Stimulated activated naive CD8-positive, alpha-beta T cell treated with anti-CD3 and anti-CD28 coated beads, Interleukin-15, Interleukin-2, amounts not matched to agents 100 U/mL and 50 U/mL, for 24 hours (primary cell): ENCODE measurements at regions not wholly inside any gene's neighbourhood (a gene's known extent, or its start where the extent isn't known, plus 50 kb on each side); places are given as distances from the start of the nearest gene placed in this dataset.
"Not testable (repeated sequence)": the region's sequence is repeated elsewhere in the genome, so short reads cannot be mapped to it uniquely, and the experiment has no call there.

ENCODE experiments used
- ATAC-seq: fragments of 150-1000 bp; cut with Tn5 transposase; one replicate; pipeline ENCODE4 v1.10.0; 2021
- DNase-seq: peaks from one replicate; pipeline ENCODE4 v3.0.0; 2021

DNA sequence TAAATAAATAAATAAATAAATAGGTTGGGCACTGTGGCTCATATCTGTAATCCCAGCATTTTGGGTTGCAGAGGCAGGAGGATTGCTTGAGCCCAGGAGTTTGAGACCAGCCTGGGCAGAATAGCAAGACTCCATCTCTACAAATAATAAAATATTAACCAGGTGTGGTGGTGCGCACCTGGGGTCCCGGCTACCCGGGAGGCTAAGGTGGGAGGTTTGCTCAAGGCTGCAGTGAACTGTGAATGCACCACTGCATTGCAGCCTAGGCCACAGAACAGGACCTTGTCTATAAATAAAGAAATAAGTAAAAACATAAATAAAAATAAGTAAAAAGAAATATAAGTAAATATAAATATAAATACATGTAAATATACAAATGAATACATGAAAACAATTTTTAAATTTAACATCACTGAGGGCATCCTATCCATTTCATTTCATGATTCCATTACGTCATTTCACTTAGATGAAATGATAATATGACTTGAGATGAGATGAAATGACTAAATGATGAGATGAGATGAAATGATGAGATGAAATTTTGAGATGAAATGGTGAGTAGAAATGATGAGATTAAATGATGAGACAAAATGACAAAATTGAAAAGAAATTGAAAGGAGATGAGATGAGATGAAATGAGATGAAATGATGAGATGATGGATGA, 233.4 kb downstream of the GOLGA6L6 start:
- ATAC-seq, DNase-seq: not testable (repeated sequence)

DNA sequence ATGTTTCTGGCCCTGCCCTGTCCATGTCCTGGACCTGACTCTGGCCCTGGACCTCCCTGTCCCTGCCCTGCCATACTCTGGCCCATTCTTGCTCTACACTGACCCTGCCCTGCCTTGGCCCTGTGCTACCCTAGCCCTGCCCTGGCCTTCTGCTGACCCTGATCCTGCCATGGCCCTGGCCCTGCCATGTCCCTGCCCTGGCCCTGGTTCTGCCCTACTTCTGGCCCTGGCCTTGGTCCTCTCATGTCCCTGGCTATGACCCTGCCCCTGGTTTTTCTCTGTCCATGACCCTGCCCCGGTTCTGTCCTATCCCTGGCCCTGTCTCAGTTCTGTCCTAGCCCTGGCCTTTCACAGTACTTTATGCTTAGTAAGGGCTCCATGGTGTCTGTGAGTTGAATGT, 234.5 kb downstream of the GOLGA6L6 start:
- not testable (repeated sequence) for DNase-seq, ATAC-seq

DNA sequence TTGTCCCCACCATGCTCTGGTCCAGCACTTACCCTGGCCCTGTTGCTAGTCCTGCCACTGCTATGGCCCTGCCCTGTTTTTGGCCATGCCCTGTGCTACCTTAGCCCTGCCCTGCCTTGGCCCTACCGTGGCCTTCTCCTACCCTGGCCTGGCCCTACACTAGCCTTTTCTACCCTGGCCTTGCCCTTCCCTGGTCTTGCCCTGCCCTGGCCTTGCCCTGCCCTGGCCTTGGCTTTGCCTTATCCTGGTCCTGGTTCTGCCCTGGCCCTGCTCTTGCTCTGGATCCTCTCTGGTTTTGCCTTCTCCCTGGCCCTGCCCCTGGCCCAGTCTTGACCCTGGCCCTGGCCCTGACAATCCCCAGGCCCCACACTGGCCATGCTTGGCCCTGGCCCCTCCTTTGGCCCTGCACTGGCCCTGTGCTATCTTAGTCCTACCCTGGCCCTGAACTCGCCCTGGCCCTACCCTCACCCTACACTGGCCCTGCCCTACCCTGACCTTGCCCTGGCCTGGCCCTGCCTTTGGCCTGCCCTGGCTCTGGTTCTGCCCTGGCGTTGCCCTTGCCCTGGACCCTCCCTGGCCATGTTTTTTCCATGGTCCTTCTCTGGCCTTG, 235.0 kb downstream of the GOLGA6L6 start:
- ATAC-seq, DNase-seq: not testable (repeated sequence)

DNA sequence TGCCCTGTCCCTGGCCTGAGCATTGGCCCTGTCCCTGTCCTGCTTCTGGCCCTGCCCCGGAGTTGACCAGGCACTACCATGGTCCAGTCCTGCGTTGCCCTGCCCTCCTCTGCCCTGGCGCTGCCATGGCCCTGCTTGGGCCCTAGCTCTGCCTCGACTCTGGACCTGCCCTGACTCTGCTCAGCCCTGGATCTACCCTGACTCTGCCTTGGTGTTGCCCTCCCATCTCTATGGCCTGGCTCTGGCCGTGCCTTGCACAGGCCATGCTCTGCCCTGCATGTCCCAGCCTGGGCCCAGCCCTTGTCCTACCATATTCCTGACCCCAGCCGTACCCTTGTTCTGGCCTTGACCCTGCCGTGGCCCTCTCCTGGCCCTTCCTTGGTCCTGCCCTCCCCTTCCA, 235.7 kb downstream of the GOLGA6L6 start:
- ATAC-seq, DNase-seq: not testable (repeated sequence)

DNA sequence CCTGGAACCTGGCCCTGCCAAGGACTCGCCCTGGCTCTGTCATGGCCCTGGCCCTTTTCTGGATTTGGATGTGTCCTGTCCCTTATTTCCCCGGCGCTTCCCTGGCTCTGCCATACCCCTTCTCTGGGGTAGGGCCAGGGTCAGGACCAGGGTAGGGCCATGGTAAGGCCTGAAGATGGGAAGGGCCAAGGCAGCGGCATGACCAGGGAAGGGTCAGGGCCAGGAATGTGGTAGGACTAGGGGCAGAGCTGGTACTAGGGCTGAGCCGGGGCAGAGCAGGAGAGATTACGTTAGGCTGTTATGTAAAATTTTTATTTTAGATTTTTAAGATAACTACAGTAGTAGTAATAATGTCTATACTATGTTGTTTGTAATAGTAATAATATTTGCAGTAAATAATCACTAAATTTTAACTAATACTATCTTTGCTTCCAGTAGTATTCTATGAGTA, 236.6 kb downstream of the GOLGA6L6 start:
- ATAC-seq, DNase-seq: not testable (repeated sequence)

- not testable (repeated sequence) for DNase-seq, ATAC-seq
Measured at GRCh38 chr15:20304282-20305014, 237.2 kb downstream of the GOLGA6L6 start.

GRCh38 chr15:20303248-20304171, 238.1 kb downstream of the GOLGA6L6 start:
- DNase-seq, ATAC-seq: not testable (repeated sequence)

DNA sequence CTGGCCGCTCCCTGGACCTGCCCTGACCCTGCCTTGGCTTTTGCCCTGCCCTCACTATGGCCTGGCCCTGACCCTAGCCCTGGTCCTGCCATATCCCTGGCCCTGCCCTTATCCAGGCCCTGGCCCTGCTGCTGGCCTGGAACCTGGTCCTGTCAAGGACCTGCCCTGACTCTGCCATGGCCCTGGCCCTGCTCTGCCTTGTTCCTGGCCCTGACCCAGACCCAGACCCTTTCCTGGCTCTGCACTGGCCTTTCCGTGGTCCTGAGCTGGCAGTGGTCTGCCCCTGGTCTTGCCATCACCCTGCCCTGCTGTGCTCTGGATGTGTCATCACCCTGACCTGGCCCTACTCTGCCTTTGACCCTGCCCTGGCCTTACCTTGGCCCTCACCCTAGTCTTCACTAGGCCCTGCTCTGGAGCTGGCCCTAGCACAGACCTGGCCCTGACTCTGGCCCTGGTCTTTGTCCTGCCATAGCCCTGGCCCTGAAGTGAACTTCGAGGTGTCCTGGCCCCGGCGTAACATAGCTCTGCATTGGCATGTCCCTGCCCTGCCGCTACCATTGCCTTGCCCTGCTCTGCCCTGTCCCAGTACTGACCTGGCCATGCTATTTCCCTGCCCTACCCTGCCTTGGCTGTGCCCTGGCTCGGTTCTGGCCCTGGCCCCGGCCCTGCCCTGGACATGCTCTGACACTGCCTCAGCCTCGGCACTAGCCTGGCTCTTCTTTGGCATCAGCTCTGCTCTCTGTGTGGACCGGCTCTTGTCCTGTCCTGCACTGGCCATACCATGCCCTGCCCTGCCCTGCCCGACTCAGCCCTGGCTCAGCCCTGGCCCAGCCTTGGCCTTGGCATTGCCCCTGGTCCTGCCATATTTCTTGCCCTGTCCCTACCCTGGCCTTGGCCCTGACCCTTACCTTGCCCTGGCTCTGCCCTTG, 239.2 kb downstream of the GOLGA6L6 start:
- not testable (repeated sequence) for DNase-seq, ATAC-seq

- not testable (repeated sequence) for ATAC-seq, DNase-seq
Measured at GRCh38 chr15:20301471-20302081, 240.0 kb downstream of the GOLGA6L6 start.

GRCh38 chr15:20301041-20301390, 240.6 kb downstream of the GOLGA6L6 start:
- not testable (repeated sequence) for DNase-seq, ATAC-seq

DNA sequence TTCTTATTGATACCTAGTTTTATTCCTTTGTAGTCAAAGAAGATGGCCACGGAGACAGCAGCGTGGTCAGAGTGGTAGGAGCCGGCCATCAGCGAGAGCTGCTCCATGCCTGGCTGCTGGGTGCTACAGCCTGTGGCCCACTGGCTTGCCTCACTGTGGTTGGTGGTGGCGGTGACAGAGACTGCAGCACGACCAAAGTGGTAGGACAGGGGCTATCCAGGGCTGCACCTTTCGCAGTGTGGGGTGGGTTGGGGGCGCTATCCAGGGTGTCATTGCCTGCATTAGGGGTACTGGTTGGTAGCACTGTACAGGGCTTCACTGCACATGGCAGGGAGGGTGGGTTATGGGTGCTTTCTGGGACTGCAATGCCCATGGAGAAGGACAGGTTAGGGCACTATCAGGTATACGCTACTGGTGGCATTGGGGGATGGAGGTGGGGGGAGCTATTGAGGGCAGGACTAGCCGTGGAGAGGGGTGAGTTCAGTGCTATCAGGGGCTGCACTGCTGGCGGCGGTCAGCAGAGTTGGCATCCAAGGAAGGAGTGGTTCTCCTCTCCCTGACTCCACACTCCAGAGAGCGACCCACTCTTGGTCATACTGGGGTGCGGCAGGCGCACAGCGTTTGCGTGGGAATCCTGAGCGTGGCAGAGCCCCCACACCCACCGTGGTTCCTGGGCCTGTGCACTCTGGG, 241.1 kb downstream of the GOLGA6L6 start:
- DNase-seq, ATAC-seq: not testable (repeated sequence)

- not testable (repeated sequence) for ATAC-seq, DNase-seq
Measured at GRCh38 chr15:20297603-20298123, 243.9 kb downstream of the GOLGA6L6 start.

GRCh38 chr15:20296261-20296660, 245.3 kb downstream of the GOLGA6L6 start:
- ATAC-seq, DNase-seq: not testable (repeated sequence)

DNA sequence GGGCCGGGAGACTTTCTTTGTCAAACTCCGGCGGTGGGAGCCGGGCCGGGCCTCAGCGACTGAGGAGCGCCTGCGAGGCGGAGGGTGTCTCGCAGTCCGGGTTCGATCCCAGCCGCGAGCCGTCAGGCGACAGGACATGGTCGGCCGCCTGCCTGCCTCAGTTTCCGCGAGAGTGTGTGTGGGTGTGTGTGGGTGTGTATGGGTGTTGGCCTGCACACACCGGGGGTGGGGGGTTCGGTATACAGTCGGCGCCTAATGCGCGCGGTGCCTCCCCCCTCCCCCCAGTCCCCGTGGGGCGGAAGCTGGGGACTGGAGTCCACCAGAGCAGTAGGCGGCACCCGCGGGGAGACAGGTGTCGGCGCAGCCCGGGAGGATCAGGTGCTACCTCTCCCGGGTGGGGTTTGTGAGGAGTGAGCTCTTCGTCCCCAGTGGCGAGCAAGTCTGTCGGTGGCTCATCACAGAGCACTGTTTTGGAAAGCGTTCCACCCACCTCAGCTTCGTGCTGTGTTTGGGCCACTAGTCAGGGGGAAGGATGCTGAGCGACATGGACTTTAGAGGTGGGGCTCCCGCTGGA, 246.3 kb downstream of the GOLGA6L6 start:
- no peak for DNase-seq
- ATAC-seq = no peak

DNA sequence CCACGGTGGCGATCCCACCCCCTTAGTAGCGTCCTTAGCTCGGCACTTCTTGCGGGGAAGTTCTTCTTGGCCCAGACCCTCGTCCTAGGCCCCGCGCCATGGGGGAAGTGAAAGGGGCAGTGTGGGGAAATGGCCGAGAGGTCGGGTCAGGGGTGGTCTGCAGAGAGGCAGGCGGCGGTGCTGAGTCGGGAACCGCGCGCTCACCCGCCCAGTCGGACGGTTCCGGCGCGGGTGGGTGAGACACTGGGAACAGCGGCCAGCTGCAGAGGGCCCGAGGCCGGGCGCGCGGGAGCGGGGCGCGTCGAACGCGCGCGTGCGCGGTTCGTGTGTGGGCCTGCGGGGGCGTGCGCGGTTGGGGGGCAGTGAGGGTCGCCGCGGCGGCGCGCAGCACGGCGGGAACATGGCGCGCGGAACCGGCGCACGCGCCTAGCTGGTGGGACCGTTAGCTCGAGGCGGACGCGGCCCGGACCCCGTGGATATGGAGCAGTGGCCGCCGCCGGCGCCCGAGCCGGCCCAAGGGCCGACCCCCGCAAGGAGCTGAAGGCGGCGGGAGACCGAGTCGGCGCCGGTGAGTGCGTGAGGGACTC, 246.9 kb downstream of the GOLGA6L6 start:
- ATAC-seq = no peak

GRCh38 chr15:20292422-20293005, 249.1 kb downstream of the GOLGA6L6 start:
- DNase-seq, ATAC-seq: not testable (repeated sequence)

More for the DNA sequence above, 246.9 kb downstream of the GOLGA6L6 start:
- DNase-seq = no peak

- not testable (repeated sequence) for ATAC-seq, DNase-seq
Measured at GRCh38 chr15:20291616-20292015, 250.0 kb downstream of the GOLGA6L6 start.

DNA sequence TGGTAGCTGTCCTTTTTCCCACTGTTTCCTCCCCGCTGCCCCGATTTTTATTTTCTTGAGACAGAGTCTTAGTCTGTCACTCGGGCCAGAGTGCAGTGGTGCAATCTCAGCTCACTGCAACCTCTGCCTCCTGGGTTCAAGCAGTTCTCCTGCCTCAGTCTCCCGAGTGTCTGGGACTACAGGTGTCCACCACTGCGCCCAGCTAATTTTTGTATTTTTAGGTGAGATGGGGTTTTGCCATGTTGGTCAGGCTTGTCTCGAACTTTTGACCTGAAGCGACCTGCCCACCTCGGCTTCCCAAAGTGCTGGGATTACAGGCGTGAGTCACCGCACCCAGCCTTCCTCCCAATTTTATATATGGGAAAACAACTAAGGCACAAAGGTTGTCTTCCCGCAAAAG, 251.0 kb downstream of the GOLGA6L6 start:
- ATAC-seq, DNase-seq: not testable (repeated sequence)
